ENCODE measurements at regions not wholly inside any gene's neighbourhood (a gene's known extent, or its start where the extent isn't known, plus 50 kb on each side); places are given as distances from the start of the nearest gene placed in this dataset.

- Histone ChIP-seq H3K4me1 (ENCODE audit: control insufficient read depth in 1 of 2, insufficient read depth in 2 of 2, low read length in 2 of 2) (peaks cover 13 to 17% of the 10 kb centered on the region in 2 donors), H3K9me3 (replicated peaks in 1 of 2; ENCODE audit: control insufficient read depth in 1 of 2, insufficient read depth in 1 of 2, low read length in 2 of 2) (no peaks in the 10 kb centered on the region), H2AFZ (ENCODE audit: insufficient read depth, low read depth, low read length, poor library complexity, severe bottlenecking) (no peak overlapping the region), H3K36me3 (replicated peaks in 1 of 2; ENCODE audit: control insufficient read depth in 1 of 2, insufficient read depth in 2 of 2, low read length in 2 of 2) (no peaks in the 10 kb centered on the region), H3K4me3 (replicated peaks in 1 of 3; ENCODE audit: low read depth in 2 of 3, low read length in 3 of 3) (no peak overlapping the region), H4K20me1 (ENCODE audit: insufficient read depth, low read length) (no peaks in the 10 kb centered on the region), H3K4me2 (replicated peaks; ENCODE audit: extremely low read depth, low read length, poor library complexity, severe bottlenecking) (no peak overlapping the region), H3K9ac (ENCODE audit: insufficient read depth, low read length, poor library complexity, severe bottlenecking) (no peak overlapping the region), H3K79me2 (ENCODE audit: insufficient read depth, low read length) (no peaks in the 10 kb centered on the region), H3K27ac (ENCODE audit: low read depth in 1 of 2, low read length in 2 of 2) (no peak overlapping the region), H3K27me3 (ENCODE audit: control insufficient read depth in 2 of 2, insufficient read depth in 2 of 2, low read length in 2 of 2) (peaks cover 0 to 4% of the 10 kb centered on the region in 2 donors)
- WGBS (ENCODE audit: insufficient coverage): 90% methylated on average over 2 of the region's 3 CpGs
- peak in 1 of 3 donors; percentile 18 for DNase-seq
- peak overlapping the region in 2 of 7 donors; percentile 12 to 55 for H3K27ac Mint-ChIP-seq
- H3K9me3 Mint-ChIP-seq: peaks cover 0 to 2% (median 0%) of the 10 kb centered on the region in 7 donors
- H3K4me3 Mint-ChIP-seq: no peak overlapping the region
- intact Hi-C loops (cut with micrococcal nuclease): no loop called here
- peaks cover 3 to 7% (median 4%) of the 10 kb centered on the region in 3 donors for H3K27me3 Mint-ChIP-seq (ENCODE audit: low read depth in 3 of 3)
- peaks cover 28% of the 10 kb centered on the region for H3K4me1 Mint-ChIP-seq
- no peak for TF ChIP-seq CTCF (IDR thresholded peaks at IDR 0.05)
- H3K36me3 Mint-ChIP-seq: no peaks in the 10 kb centered on the region
These were observed 97.9 kb upstream of the STEAP1B start for GRCh38 chr7:22597844-22598243.

DNA sequence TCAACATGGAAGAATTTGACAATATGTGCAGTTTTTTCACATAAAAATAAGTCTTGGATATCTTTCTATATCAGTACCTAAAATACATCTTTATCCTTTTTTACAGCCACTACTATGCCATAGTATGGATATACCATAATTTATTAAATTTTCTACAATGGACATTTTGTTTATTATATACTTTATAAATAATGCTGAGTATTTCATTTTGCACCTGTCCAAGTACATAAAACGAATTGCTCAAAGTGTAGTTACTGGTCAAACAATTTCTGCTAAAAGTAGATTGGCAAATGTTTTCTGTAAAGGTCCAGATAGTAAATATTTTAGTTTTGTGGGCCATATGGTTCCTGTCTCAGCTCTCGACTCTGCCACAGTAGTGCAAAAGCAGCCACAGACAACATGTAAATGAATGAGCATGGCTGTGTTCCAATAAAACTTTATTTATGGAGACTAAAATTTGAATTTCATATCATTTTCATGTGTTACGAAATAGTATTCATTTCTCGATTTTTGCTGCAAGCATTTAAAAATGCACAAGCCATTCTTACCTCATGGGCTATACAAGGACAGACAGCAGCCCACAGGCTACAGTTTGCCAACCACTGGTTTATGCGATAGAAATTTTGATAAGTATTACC lies 96.9 kb upstream of the STEAP1B start:
- Mint-ChIP-seq H3K27ac (no peak overlapping the region), H3K4me1 (peaks cover 22% of the 10 kb centered on the region), H3K9me3 (peaks cover 0 to 2% (median 0%) of the 10 kb centered on the region in 7 donors), H3K4me3 (no peak overlapping the region), H3K27me3 (ENCODE audit: low read depth in 3 of 3) (peaks cover 4 to 8% (median 5%) of the 10 kb centered on the region in 3 donors), H3K36me3 (no peaks in the 10 kb centered on the region)
- Histone ChIP-seq H3K9me3 (replicated peaks in 1 of 2; ENCODE audit: control insufficient read depth in 1 of 2, insufficient read depth in 1 of 2, low read length in 2 of 2) (no peaks in the 10 kb centered on the region), H3K9ac (ENCODE audit: insufficient read depth, low read length, poor library complexity, severe bottlenecking) (no peak overlapping the region), H3K79me2 (ENCODE audit: insufficient read depth, low read length) (no peaks in the 10 kb centered on the region), H4K20me1 (ENCODE audit: insufficient read depth, low read length) (no peaks in the 10 kb centered on the region), H2AFZ (ENCODE audit: insufficient read depth, low read depth, low read length, poor library complexity, severe bottlenecking) (no peak overlapping the region), H3K27ac (ENCODE audit: low read depth in 1 of 2, low read length in 2 of 2) (no peak overlapping the region), H3K4me1 (ENCODE audit: control insufficient read depth in 1 of 2, insufficient read depth in 2 of 2, low read length in 2 of 2) (peaks cover 10 to 13% of the 10 kb centered on the region in 2 donors), H3K27me3 (ENCODE audit: control insufficient read depth in 2 of 2, insufficient read depth in 2 of 2, low read length in 2 of 2) (peaks cover 0 to 5% of the 10 kb centered on the region in 2 donors), H3K4me3 (replicated peaks in 1 of 3; ENCODE audit: low read depth in 2 of 3, low read length in 3 of 3) (no peak overlapping the region), H3K4me2 (replicated peaks; ENCODE audit: extremely low read depth, low read length, poor library complexity, severe bottlenecking) (no peak overlapping the region), H3K36me3 (replicated peaks in 1 of 2; ENCODE audit: control insufficient read depth in 1 of 2, insufficient read depth in 2 of 2, low read length in 2 of 2) (no peaks in the 10 kb centered on the region)
- intact Hi-C loops (cut with micrococcal nuclease): no loop called here
- no peak for DNase-seq
- no CpG with 5 or more reads among the region's 5 CpGs for WGBS (ENCODE audit: insufficient coverage)
- TF ChIP-seq CTCF (IDR thresholded peaks at IDR 0.05): no peak

All from CD14-positive monocyte (primary cell).